NT2/D1 (cell line): ENCODE measurements at regions not wholly inside any gene's neighbourhood (a gene's known extent, or its start where the extent isn't known, plus 50 kb on each side); places are given as distances from the start of the nearest gene placed in this dataset.

Source experiments
- SUZ12 ChIP-seq: IDR thresholded peaks from 2 replicates; pipeline ENCODE4 v1.6.1; 2011; ENCODE audit not compliant: insufficient read length, insufficient read depth; ENCODE audit errors: extremely low read depth
- YY1 ChIP-seq: IDR thresholded peaks from 2 replicates; pipeline ENCODE4 v1.6.1; 2011; ENCODE audit not compliant: insufficient read length, insufficient read depth
- ZNF274 ChIP-seq: IDR thresholded peaks from 2 replicates; pipeline ENCODE4 v1.6.1; 2011; ENCODE audit warnings: mild to moderate bottlenecking, low read depth, low read length

DNA sequence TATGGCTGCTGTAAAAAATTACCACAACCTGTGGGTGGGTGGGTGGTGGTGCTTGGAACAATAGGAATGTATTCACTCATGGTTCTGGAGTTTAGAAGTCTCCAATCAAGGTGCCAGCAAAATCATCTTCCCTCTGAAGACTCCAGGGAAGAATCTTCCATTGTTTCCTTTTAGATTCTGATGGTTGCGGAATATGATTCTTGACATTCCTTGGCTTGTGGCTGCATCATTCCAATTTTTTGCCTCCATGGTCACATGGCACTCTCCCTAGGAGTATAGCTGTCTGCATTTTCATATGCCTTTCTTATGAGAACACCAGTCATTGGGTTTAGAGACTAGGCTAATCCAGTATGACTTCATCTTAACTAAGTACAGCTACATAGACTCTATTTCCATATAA, 401.0 kb downstream of the HS3ST3B1 start:
- TF ChIP-seq YY1 (no peak), ZNF274 (no peak), SUZ12 (no peak)
